ENCODE measurements at regions not wholly inside any gene's neighbourhood (a gene's known extent, or its start where the extent isn't known, plus 50 kb on each side); places are given as distances from the start of the nearest gene placed in this dataset.

DNA sequence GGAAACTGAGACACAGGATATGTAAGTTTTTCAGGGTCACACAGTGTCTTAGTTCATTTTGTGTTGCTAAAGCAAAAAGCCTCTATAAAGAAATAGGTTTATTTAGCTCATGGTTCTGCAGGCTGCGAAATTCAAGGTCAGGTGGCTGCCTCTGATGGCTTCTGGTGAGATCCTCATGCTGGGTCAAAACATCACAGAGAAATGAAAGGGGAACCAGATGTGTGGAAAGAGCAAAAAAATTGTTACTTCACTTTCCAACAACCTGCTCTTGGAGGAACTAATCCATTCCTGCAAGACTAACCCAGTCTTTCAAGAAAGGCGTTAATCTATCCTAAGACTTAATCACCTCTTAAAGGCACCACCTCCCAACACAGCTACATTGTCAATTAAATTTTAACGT is 64.2 kb upstream of the UBL3 start:
- in situ Hi-C loops (cut with MboI; ENCODE audit: low sequenced_read_pairs), result no loop called here

DNA sequence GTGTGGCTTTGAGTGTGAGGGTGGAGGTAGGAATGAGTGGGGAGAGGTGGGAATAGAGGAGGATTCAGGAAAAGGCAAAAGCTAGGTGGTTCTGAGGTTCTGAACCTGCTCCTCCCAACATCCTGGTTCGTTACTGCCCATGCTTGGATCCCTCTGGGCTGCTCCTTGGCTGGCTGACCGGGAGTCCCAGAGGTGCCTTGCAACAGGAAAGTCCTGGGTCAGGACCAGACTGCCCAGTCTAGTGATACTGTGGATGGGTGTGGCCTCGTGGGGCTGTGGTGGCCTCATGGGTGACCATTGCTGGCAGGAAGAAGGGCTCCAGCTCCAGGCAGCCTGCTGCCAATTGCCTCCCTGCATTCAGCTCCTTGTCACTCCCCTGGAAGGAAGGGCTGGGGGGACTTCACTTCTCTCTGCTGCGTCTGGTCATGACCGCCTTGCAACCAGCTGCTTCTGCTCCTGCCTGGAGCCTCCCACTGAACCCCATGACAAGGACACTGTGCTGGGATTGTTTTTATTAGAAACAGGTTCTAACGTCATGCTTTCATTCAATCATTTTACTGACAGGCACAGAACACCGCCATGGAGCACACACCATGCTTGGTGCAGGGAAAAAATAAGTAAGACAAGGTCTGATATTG is 61.5 kb upstream of the UBL3 start:
- in situ Hi-C loops (cut with MboI; ENCODE audit: low sequenced_read_pairs), result no loop called here

- in situ Hi-C loops (cut with MboI; ENCODE audit: low sequenced_read_pairs), result no loop called here
Measured at GRCh38 chr13:29909975-29910674, 59.7 kb upstream of the UBL3 start.

DNA sequence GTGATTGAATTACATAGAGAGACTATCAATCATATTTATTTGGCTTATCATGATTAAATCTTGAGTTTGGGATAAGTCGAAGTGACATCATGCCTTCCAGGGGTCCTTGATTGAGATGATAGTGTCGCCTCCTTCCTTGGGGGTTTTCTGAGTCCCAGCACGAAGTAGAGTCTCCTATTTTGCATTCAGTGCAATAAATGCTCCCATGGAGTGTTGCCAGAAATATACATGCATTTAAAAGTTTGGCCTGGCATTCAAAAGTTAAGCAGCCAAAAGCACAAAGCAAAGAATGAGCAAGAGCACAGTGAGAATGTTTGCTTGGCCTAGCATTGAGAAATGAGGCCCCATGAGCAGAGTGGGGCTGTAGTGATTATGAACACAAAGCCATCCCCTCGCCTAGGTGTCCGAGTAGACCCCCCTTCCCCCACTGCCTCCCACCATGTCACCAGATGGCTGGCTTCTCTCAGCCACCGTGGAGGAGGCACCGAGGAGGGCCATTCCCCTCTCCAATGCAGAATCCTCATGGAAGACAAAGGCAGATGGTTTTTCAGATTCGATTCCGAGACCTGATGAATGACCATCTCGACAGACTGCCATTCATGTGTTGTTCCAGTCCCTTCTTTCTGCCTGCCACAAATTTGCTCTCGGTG is 58.8 kb upstream of the UBL3 start:
- in situ Hi-C loops (cut with MboI; ENCODE audit: low sequenced_read_pairs), result no loop called here

DNA sequence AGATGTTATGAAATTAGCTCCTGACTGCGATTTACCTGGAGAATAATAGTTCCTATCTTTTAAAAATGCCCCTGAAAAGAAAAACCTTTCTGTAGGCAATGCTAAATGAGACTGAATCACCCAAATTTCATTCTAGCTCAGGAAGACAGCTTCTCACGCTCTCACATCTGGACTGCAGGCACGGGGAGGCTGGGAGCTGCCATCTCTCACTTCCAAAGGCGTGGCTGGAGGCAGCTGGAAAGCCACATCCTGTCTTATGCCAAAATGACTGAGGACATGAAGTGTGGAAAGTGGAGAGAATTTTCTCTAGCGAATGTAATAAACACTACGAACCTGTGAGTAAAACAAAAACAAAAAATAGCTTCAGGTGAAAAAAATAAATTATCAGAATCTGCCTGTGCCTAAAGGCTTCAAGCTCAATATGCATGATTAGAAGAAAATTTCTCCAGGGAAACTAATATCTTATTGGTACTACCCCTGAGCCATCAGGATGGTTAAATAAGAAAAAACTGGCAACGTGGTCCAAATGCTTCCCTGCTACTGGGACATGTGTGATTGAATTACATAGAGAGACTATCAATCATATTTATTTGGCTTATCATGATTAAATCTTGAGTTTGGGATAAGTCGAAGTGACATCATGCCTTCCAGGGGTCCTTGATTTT is 58.1 kb upstream of the UBL3 start:
- in situ Hi-C loops (cut with MboI; ENCODE audit: low sequenced_read_pairs), result no loop called here

DNA sequence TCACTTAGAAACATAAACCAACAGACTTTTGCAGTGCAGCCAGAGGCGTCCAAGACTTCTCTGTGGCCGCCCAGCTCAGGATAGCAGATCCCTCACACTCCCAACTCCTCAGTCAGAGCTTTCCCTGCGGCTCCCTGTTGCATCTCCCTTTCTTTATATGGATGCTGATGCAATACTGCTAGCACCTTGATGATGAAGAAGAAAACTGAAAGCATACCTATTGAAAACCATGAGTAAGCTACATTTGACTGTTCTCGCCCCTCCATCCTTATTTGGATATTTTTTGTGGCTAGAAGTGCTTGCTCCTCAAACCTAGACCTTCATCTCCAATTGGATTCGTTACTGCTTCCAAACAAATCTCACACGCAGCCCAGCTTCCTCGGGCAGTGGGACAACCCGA is 57.3 kb upstream of the UBL3 start:
- in situ Hi-C loops (cut with MboI; ENCODE audit: low sequenced_read_pairs), result no loop called here

- in situ Hi-C loops (cut with MboI; ENCODE audit: low sequenced_read_pairs), result no loop called here
Measured at GRCh38 chr13:29906432-29907011, 56.1 kb upstream of the UBL3 start.

- in situ Hi-C loops (cut with MboI; ENCODE audit: low sequenced_read_pairs), result no loop called here
Measured at GRCh38 chr13:29905845-29906244, 55.4 kb upstream of the UBL3 start.

DNA sequence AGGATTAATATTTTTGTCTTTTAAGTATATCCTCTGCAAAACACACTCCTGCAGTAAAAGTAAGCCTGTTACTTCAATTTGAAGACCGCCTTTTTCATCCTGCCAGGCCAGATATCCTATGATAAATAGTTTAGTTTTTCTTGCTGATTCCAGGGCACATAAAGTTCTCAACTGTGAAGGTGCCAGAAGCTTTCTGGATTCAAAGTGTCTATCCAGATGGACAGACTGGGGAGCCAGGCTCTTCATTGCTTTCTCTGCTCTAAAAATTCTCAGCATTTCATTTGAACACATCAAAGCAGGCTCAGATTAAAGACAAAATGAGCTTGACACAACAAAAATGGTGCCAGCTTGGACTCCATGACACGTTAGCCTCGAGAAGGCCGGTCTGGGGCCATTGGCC is 53.6 kb upstream of the UBL3 start:
- in situ Hi-C loops (cut with MboI; ENCODE audit: low sequenced_read_pairs), result no loop called here

DNA sequence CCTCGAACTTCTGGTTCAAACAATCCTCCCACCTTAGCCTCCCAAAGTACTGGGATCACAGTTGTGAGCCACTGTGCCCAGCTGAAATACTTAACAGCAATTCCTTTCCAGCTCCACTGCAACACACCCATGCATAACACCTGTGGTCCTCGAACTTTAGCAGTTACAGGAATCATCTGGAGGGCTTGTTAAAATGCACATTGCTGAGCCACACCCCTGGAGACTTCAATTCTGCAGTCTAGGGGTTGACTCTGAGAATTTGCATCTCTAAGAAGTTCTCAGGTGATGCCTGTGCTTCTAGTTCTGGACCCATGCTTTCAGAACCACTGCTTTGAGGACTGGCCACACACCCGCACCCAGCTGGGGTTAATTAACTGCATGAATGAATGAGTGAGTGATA is 53.1 kb upstream of the UBL3 start:
- in situ Hi-C loops (cut with MboI; ENCODE audit: low sequenced_read_pairs), result no loop called here

DNA sequence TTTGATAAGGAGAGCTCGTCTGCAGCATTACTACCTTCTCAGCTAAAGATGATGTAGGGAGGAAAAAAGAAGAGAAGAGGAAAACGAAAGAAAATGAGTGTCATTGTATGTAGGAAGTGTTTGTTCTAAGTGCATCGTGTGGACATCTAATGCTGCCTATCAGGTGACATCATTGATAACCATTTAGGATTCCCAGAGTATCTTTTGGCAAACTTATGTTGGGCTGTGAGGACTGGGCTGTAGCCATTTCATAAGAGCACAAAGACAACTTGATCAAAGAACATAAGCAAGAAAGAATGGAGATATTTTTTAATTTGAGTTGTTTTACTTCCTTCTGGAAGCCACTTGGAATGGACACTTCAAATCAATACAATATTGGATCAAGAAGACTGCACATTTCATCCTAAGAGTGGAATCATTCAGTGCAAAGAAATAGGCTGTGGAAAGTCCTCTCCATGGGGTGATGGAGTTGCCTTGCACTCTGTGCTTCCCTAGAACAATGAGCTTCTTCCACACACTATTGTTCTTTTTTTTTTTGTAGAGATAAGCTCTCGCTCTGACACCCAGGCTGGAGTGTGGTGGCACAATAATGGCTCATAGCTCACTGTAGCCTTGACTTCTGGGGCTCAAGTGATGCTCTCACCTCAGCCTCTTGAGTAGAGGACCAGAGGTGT is 52.4 kb upstream of the UBL3 start:
- in situ Hi-C loops (cut with MboI; ENCODE audit: low sequenced_read_pairs), result no loop called here

- in situ Hi-C loops (cut with MboI; ENCODE audit: low sequenced_read_pairs), result no loop called here
Measured at GRCh38 chr13:29901710-29902631, 51.6 kb upstream of the UBL3 start.

Measured in HL-60/S4 (cell line).